BLaER1 treated with 17β-estradiol and CSF1 and Interleukin-3, amounts not matched to agents 10 nM and 100 nM (cell line): ENCODE measurements at regions not wholly inside any gene's neighbourhood (a gene's known extent, or its start where the extent isn't known, plus 50 kb on each side); places are given as distances from the start of the nearest gene placed in this dataset.

Experiments
- H3K27ac ChIP-seq, 11 experiments: shearing (Covaris generic); formaldehyde crosslinking; 2 replicates each; pipeline ENCODE4 v1.8.1; 2022
- H3K27me3 ChIP-seq, 11 experiments: shearing (Covaris generic); formaldehyde crosslinking; 2 replicates each; pipeline ENCODE4 v1.8.1; 2022
- H3K36me3 ChIP-seq, 11 experiments: shearing (Covaris generic); formaldehyde crosslinking; 2 replicates each; pipeline ENCODE4 v1.8.1; 2022
- H3K4me1 ChIP-seq, 10 experiments: shearing (Covaris generic); formaldehyde crosslinking; 2 replicates each; pipeline ENCODE4 v1.8.1; 2022
- H3K4me2 ChIP-seq, 11 experiments: shearing (Covaris generic); formaldehyde crosslinking; 2 replicates each; pipeline ENCODE4 v1.8.1; 2022
- H3K4me3 ChIP-seq, 10 experiments: shearing (Covaris generic); formaldehyde crosslinking; 2 replicates each; pipeline ENCODE4 v1.8.1; 2022
- H3K9ac ChIP-seq, 11 experiments: shearing (Covaris generic); formaldehyde crosslinking; 2 replicates each; pipeline ENCODE4 v1.8.1; 2022
- H3K9me3 ChIP-seq, 11 experiments: shearing (Covaris generic); formaldehyde crosslinking; replicated peaks in 1 of 11; 2 replicates each; pipeline ENCODE4 v1.8.1; 2022
- H4K20me1 ChIP-seq, 11 experiments: shearing (Covaris generic); formaldehyde crosslinking; 2 replicates each; pipeline ENCODE4 v1.8.1; 2022
- Cebpa-rat ChIP-seq, 11 experiments: shearing (Covaris generic); IDR thresholded peaks; 2 replicates each; pipeline ENCODE4 v1.8.1; 2022

GRCh38 chr2:38448692-38449410, 71.8 kb upstream of the ATL2 start:
- Histone ChIP-seq H3K9ac (no peak overlapping the region), H3K4me1 (no peaks in the 10 kb centered on the region), H3K27ac (no peak overlapping the region), H3K27me3 (no peaks in the 10 kb centered on the region), H3K9me3 (no peaks in the 10 kb centered on the region), H3K4me3 (no peak overlapping the region), H3K36me3 (no peaks in the 10 kb centered on the region), H3K4me2 (no peak overlapping the region), H4K20me1 (no peaks in the 10 kb centered on the region)
- no peak for TF ChIP-seq Cebpa-rat (IDR thresholded peaks at IDR 0.05)

DNA sequence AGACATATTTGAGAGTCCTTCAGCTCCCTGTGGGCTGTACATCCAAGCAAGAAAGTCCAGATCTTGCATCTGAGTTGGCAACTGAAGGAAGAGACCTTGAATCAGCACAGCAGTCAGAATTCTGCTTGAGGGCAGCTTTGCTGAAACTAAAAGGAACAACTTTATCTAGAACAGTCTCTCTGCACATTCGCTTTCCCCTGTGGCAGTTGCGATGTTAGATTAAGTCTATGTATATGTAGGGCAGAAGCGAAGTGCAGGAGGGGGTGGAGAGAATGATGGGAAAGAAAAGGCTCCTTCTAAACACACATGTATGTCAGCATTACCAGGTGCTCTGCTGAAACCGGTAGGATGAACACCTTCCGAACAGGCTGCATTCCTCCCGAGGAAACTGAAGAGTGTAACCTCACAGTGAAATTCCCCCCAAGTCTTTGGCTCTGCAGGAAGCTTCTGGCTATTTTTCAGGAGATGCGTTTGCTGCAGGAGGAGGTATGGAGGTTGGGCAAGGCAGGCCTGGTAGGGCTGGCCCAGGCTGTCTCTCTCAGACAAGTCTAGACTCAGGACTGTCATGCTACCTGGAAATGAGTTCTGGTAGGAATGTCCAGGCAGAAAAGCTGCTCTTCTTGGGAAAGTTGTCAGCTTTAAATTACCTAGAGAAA, 70.0 kb upstream of the ATL2 start:
- TF ChIP-seq Cebpa-rat (IDR thresholded peaks at IDR 0.05) = no peak
- Histone ChIP-seq H3K4me3 (no peak overlapping the region), H3K9me3 (no peaks in the 10 kb centered on the region), H3K9ac (no peak overlapping the region), H3K27me3 (no peaks in the 10 kb centered on the region), H3K27ac (no peak overlapping the region), H3K4me1 (no peaks in the 10 kb centered on the region), H4K20me1 (no peaks in the 10 kb centered on the region), H3K4me2 (no peak overlapping the region), H3K36me3 (no peaks in the 10 kb centered on the region)

DNA sequence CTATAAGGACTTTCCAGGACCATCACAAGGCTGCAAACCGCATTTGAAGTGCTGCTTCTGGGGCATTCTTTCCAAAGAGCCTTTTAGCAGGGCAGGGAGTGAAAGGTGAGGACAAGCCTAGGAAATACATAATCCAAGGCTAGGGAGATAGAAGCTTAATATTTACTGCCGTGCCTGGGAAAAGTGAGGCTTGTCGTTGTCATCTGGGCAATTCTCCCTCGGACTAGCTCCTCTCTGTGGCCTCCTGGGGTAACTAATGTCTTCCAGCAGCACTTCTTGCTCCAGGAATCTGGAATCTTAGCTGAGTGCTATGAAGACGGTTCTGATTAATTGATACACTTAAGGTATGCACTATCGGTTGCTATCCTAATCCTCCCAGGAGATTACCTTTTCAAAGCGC, 69.3 kb upstream of the ATL2 start:
- Histone ChIP-seq H3K4me1 (no peaks in the 10 kb centered on the region), H3K27ac (no peak overlapping the region), H3K27me3 (no peaks in the 10 kb centered on the region), H3K4me2 (no peak overlapping the region), H3K9me3 (no peaks in the 10 kb centered on the region), H3K4me3 (no peak overlapping the region), H4K20me1 (no peaks in the 10 kb centered on the region), H3K9ac (no peak overlapping the region), H3K36me3 (no peaks in the 10 kb centered on the region)
- TF ChIP-seq Cebpa-rat (IDR thresholded peaks at IDR 0.05) = no peak

GRCh38 chr2:38444247-38444646, 67.2 kb upstream of the ATL2 start:
- Histone ChIP-seq H3K4me3 (no peak overlapping the region), H4K20me1 (no peaks in the 10 kb centered on the region), H3K4me1 (no peaks in the 10 kb centered on the region; a peak in 2 of 20 replicates), H3K9ac (no peak overlapping the region), H3K36me3 (no peaks in the 10 kb centered on the region), H3K9me3 (no peaks in the 10 kb centered on the region), H3K27me3 (no peaks in the 10 kb centered on the region), H3K27ac (no peak overlapping the region), H3K4me2 (no peak overlapping the region)
- TF ChIP-seq Cebpa-rat (IDR thresholded peaks at IDR 0.05) = no peak

DNA sequence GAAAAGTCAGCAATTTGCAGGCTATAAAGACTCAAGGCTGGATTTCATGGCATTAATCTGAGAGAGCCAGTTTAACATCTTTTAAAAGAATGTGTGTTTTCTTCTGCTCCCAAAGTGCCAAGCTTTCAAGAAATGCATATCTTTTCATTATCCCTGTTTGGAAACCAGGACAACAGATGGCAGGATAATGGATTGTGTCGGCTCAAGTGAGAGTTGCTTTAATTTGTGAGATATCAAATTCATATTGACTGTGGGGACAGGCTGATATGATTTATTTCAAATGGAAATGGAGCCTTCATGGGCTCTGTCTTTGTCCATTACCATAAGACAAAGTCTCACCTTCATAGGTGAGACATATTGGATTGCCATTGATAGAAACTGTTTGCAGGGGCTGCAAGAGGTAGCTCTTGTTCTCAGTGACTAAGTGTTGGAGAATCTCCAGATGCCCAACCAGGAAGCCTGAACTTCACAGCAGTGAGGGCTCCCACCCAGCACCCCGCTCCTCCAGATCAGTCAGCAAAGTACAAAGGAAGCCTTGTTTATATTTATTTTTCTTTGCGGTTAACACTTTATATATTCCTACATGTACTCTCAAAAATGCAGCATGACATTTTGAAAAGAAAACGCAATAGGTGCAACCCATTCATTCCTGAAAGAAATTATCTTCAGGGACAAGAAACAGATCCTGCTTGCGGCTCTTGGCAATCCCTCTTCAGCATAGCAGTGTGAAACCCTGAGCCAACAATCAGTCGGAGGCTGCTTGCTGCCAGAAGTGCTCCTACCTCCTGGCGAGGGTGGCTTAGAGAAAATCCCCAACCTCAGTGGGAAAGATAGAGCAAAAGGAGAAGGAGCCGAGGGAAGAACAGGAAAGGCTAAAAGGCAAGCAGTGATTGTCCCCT, 65.8 kb upstream of the ATL2 start:
- Histone ChIP-seq H3K4me1 (no peaks in the 10 kb centered on the region; a peak in 2 of 20 replicates), H3K36me3 (no peaks in the 10 kb centered on the region), H3K27ac (no peak overlapping the region), H3K4me2 (no peak overlapping the region), H3K9ac (no peak overlapping the region), H3K9me3 (no peaks in the 10 kb centered on the region), H4K20me1 (no peaks in the 10 kb centered on the region), H3K4me3 (no peak overlapping the region), H3K27me3 (no peaks in the 10 kb centered on the region)
- TF ChIP-seq Cebpa-rat (IDR thresholded peaks at IDR 0.05) = no peak

DNA sequence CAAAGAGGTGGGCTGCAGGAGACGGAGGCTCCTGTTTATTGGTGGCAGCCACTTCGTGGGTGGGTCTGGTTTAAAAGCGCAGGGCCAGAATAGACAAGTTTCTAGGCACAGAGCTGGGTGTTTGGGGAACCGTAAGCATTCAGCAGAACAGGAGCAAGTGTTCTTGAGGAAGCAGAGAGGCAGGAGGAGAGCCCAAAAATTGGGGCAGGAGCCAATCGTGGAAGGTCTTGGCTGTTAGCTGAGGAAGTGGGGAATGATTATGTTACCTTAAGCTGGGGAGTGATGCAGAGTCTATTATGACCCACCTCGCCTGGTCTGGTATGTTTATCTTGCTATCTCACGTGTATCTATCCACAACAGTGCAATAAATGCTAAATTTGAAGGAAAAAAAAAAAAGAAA, 64.3 kb upstream of the ATL2 start:
- Histone ChIP-seq H3K36me3 (no peaks in the 10 kb centered on the region), H3K9ac (no peak overlapping the region), H3K4me3 (no peak overlapping the region), H3K4me1 (no peaks in the 10 kb centered on the region; a peak in 2 of 20 replicates), H3K9me3 (no peaks in the 10 kb centered on the region), H3K27me3 (no peaks in the 10 kb centered on the region), H3K27ac (no peak overlapping the region), H3K4me2 (no peak overlapping the region), H4K20me1 (no peaks in the 10 kb centered on the region)
- no peak for TF ChIP-seq Cebpa-rat (IDR thresholded peaks at IDR 0.05)

GRCh38 chr2:38440655-38441054, 63.6 kb upstream of the ATL2 start:
- Histone ChIP-seq H3K4me2 (no peak overlapping the region), H3K27ac (no peak overlapping the region)

DNA sequence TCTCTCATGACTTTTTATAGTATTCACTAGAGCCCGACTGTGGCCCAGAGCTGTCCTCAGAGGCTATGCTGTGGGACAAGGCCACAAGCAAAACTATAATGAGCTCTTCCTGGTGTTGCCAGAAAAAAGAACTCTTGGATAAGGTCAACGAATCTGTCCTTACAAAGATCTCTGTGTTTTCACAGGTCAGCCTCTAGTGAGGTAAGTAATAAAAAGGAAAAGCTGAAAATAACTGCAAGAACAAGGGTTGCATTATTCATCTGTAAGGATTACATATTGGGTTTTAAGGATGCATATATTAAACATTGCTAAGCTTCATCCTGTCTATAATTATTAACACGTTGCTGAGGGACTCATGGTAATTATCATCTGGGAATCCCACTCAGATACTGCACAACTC, 62.8 kb upstream of the ATL2 start:
- Histone ChIP-seq H3K4me3 (no peak overlapping the region), H4K20me1 (no peaks in the 10 kb centered on the region), H3K9me3 (no peaks in the 10 kb centered on the region), H3K27ac (no peak overlapping the region), H3K27me3 (no peaks in the 10 kb centered on the region), H3K9ac (no peak overlapping the region), H3K4me2 (no peak overlapping the region), H3K36me3 (no peaks in the 10 kb centered on the region), H3K4me1 (no peaks in the 10 kb centered on the region; a peak in 2 of 20 replicates)
- TF ChIP-seq Cebpa-rat (IDR thresholded peaks at IDR 0.05) = no peak

More at GRCh38 chr2:38440655-38441054, 63.6 kb upstream of the ATL2 start:
- Histone ChIP-seq H3K9ac (no peak overlapping the region), H4K20me1 (no peaks in the 10 kb centered on the region), H3K27me3 (no peaks in the 10 kb centered on the region), H3K9me3 (no peaks in the 10 kb centered on the region), H3K4me3 (no peak overlapping the region), H3K4me1 (no peaks in the 10 kb centered on the region; a peak in 2 of 20 replicates), H3K36me3 (no peaks in the 10 kb centered on the region)
- no peak for TF ChIP-seq Cebpa-rat (IDR thresholded peaks at IDR 0.05)

DNA sequence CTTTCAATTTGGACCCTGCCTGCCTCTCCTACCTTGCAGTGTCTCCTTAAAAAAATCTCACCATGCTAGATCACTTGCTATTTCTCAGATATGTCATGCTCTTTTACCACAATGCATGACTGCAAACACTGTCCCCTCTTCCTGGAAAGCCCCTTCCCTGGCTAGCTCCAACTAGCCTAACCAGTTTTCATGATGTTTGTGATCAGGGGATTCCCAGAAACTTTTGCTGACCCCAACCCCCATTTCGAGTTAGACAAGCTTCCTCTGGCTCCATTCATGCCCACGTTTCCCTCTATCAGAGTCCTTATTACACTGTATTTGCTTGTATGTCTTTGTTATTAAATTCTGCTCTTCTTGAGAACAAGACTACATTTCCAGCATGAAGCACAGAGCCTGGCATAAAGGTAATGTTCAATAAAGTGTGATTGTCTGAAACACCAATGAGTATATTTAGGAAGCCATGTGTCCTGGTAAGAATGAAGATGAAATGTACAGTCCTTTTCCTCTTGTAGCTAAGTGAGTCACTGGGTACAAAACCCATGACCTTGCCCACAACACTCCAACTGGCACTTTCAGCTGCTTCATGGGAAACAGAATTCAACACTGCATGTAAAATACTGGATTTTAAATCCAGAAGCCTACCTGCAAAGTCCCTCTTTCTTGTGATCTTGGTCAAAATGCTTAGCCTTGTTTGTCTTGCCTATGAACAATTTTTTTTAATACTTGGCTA, 62.0 kb upstream of the ATL2 start:
- Histone ChIP-seq H3K4me2 (0 out of 22 replicates have a peak overlapping the region, but pooled peaks of 1 of the 11 experiments have one; percentile 3), H3K36me3 (no peaks in the 10 kb centered on the region), H3K27me3 (no peaks in the 10 kb centered on the region), H3K27ac (no peak overlapping the region), H4K20me1 (no peaks in the 10 kb centered on the region), H3K4me3 (no peak overlapping the region), H3K9ac (no peak overlapping the region), H3K4me1 (no peaks in the 10 kb centered on the region; a peak in 2 of 20 replicates), H3K9me3 (peaks cover 0 to 4% (median 0%) of the 10 kb centered on the region in 11 experiments; a peak in 1 of 22 replicates)
- TF ChIP-seq Cebpa-rat (IDR thresholded peaks at IDR 0.05) = no peak
